Duodenal mucosa (tissue), 2 donors: ENCODE measurements at regions not wholly inside any gene's neighbourhood (a gene's known extent, or its start where the extent isn't known, plus 50 kb on each side); places are given as distances from the start of the nearest gene placed in this dataset.

Experiments
- H3K27ac ChIP-seq: one replicate; pipeline ENCODE4 v1.7.0; 2013; ENCODE audit warnings: low read depth, low read length
- H3K27me3 ChIP-seq, 2 donors: one replicate each; pipeline ENCODE4 v1.7.0; 2013; ENCODE audit warnings: low read length in 2 of 2, control low read depth in 1 of 2; ENCODE audit not compliant: insufficient read depth in 2 of 2, control insufficient read depth in 1 of 2
- H3K36me3 ChIP-seq, 2 donors: one replicate each; pipeline ENCODE4 v1.7.0; 2013; ENCODE audit warnings: low read length in 2 of 2, control low read depth in 1 of 2; ENCODE audit not compliant: insufficient read depth in 2 of 2, control insufficient read depth in 1 of 2
- H3K4me1 ChIP-seq, 2 donors: one replicate each; pipeline ENCODE4 v1.7.0; 2013; ENCODE audit warnings: low read length in 2 of 2, control low read depth in 1 of 2; ENCODE audit not compliant: insufficient read depth in 2 of 2, control insufficient read depth in 1 of 2
- H3K4me3 ChIP-seq, 2 donors: one replicate each; pipeline ENCODE4 v1.7.0; 2013; ENCODE audit warnings: low read length in 2 of 2, low read depth in 1 of 2
- H3K9ac ChIP-seq, 2 donors: one replicate each; pipeline ENCODE4 v1.7.0; 2013; ENCODE audit warnings: low read length in 2 of 2, low read depth in 1 of 2
- H3K9me3 ChIP-seq, 2 donors: one replicate each; pipeline ENCODE4 v1.7.0; 2013; ENCODE audit warnings: low read length in 2 of 2, control low read depth in 1 of 2; ENCODE audit not compliant: control insufficient read depth in 1 of 2

DNA sequence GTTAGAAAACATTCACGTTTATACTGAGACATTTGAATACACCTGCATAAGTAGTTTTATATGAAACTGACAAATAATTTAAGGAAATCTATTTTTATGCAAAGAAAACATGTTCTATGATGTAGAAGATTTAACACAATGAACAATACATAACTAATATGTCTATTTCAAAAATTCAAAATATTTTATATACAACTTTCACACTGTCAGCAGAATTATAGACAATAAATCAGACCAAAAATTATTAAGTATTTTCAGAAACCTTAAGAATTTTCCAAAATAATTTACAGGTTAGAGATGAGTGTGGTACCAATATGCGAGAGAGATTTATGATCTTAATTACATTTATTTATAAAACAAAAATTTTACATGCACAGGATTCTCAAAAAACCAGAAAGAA lies 1561.0 kb upstream of the ZEB2 start:
- no peaks in the 10 kb centered on the region for H3K27me3 ChIP-seq
- no peak overlapping the region for H3K4me3 ChIP-seq
- H3K9ac ChIP-seq = no peak overlapping the region
- no peak overlapping the region for H3K27ac ChIP-seq
- H3K9me3 ChIP-seq = no peaks in the 10 kb centered on the region
- no peaks in the 10 kb centered on the region for H3K36me3 ChIP-seq
- no peaks in the 10 kb centered on the region for H3K4me1 ChIP-seq

DNA sequence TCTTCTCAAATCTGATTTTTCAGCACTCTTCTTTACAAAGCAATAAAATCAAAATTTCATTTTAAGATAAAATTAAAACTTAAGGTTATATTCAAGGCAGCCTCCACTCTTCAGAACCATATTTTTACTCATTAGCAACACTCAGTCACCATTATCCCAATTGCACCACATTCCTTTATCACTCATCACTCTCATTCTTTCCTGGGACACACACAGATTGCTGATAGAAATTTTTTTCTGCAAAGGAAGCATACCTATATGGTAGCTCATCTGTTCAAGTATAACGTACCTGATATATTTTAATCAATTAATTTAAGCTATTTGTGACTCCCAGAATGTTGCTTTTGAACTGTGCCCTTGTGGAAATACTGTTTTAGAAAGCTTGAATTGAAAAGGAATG lies 1559.3 kb upstream of the ZEB2 start:
- Histone ChIP-seq H3K27me3 (no peaks in the 10 kb centered on the region), H3K9ac (no peak overlapping the region), H3K9me3 (no peaks in the 10 kb centered on the region), H3K36me3 (no peaks in the 10 kb centered on the region), H3K4me3 (no peak overlapping the region), H3K4me1 (no peaks in the 10 kb centered on the region), H3K27ac (no peak overlapping the region)

DNA sequence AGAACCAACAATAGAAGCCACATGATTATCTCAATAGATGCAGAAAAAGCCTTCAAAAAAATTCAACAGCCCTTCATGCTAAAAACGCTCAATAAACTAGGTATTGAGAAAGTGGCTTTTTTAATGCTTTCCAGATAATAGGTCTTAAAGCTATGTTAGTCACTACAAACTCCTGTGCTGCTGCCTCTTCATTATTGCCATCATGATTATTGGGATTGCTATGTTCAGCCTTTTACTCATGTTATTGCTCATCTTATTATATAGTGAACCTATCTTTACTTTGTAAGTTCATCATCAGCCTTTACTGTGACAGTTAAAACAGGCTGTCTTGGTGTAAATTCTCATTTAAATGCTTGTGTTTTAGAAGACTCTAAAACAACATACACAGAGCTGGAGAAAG lies 1557.2 kb upstream of the ZEB2 start:
- Histone ChIP-seq H3K27ac (no peak overlapping the region), H3K4me3 (no peak overlapping the region), H3K36me3 (no peaks in the 10 kb centered on the region), H3K9ac (no peak overlapping the region), H3K4me1 (no peaks in the 10 kb centered on the region), H3K27me3 (no peaks in the 10 kb centered on the region), H3K9me3 (no peaks in the 10 kb centered on the region)

DNA sequence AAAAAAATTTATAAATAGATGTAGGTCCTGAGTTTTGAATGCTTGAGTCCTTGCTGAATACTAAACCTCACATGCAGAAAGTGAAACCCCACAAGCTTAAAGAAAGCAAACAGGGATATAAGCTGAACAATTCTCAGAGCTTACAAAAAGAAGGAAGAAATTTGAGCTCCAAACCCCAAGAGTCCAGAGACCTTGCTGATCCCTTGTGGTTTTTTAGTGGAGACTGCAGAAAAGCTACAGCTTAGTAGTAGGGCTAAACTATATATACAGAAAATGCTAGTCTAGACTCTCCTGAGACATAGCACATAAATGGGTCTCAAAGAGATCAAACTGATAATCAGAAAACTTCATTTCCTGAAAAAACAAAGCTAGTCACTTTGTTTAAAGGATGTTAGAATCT lies 1548.1 kb upstream of the ZEB2 start:
- Histone ChIP-seq H3K27me3 (no peaks in the 10 kb centered on the region), H3K4me1 (no peaks in the 10 kb centered on the region), H3K9me3 (no peaks in the 10 kb centered on the region)

DNA sequence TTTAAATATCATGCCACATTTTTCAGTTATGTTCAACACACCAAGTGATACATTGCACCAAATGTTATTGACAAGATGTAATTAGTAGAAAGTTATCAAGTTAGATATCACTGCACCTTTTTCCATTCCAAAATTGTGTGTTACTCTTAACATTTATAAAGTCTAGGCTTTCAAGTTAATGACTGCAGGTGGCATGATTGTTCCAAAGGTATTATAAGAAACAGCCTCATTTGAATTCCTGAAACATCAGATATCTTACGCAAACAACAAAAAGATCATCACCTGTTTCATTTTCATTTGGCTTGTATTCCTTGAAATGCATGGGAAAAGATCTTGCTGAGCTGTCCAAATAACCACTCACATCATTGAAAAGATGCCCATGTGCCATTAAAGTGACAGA lies 1528.2 kb upstream of the ZEB2 start:
- no peak overlapping the region for H3K27ac ChIP-seq
- H3K27me3 ChIP-seq = no peaks in the 10 kb centered on the region
- H3K9me3 ChIP-seq = peaks cover under 1 to 1% of the 10 kb centered on the region in 2 donors
- H3K36me3 ChIP-seq = no peaks in the 10 kb centered on the region
- H3K4me1 ChIP-seq = no peaks in the 10 kb centered on the region
- H3K4me3 ChIP-seq = no peak overlapping the region
- H3K9ac ChIP-seq = no peak overlapping the region

More for the DNA sequence above, 1548.1 kb upstream of the ZEB2 start:
- Histone ChIP-seq H3K9ac (no peak overlapping the region), H3K27ac (no peak overlapping the region), H3K36me3 (no peaks in the 10 kb centered on the region), H3K4me3 (no peak overlapping the region)

DNA sequence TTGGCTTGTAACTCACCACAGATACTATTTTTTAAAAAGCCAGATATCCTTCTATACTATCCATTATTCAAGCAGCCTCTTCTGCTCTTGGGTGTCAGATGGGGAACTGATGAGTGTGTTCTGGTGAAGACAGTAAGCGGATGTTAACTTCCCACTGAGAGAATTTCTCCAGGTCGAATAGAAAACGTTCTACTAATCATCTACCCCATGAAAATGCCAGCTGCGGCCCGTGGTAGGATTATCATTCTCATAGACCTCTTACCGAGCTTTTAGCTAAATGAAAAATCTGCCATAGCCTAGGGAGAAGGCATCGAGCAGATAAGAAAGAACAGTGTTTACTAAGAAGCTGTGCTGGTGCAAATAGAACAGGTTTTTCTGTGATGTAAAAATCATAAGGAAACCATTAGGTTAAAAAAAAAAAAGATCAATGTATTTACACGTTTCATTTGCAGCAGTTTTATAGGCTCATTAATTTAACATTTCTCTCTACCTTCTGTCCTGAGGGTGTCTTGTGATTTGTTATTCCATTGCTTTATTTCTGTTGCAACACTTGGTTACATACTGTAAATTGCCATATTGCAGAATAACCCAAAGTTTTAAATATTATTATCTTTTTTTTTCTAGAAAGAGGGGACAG lies 1521.5 kb upstream of the ZEB2 start:
- no peak overlapping the region for H3K4me3 ChIP-seq
- no peak overlapping the region for H3K9ac ChIP-seq
- H3K9me3 ChIP-seq = no peaks in the 10 kb centered on the region
- no peaks in the 10 kb centered on the region for H3K27me3 ChIP-seq
- no peaks in the 10 kb centered on the region for H3K4me1 ChIP-seq
- H3K36me3 ChIP-seq = no peaks in the 10 kb centered on the region
- H3K27ac ChIP-seq = no peak overlapping the region

DNA sequence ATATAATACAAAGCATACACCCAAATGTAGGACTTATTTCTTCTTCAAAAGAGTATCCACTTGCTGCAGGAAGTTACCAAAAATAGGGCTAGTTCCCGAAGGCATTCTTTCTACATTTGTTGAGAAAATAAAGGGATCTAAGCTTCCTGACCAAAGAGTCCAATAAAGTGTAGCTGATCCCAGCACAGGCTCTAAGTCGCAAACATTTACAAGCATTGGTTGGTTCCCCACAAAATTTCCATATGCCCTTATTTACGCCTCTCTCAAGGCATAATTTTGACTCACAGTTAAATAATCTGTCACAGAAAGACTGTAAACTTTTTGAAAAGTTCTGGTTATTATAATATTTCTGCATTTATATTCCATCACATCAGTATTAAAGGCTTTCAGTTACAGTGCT lies 1520.1 kb upstream of the ZEB2 start:
- Histone ChIP-seq H3K36me3 (no peaks in the 10 kb centered on the region), H3K9me3 (no peaks in the 10 kb centered on the region), H3K4me3 (no peak overlapping the region), H3K27ac (no peak overlapping the region), H3K9ac (no peak overlapping the region), H3K27me3 (no peaks in the 10 kb centered on the region), H3K4me1 (no peaks in the 10 kb centered on the region)

DNA sequence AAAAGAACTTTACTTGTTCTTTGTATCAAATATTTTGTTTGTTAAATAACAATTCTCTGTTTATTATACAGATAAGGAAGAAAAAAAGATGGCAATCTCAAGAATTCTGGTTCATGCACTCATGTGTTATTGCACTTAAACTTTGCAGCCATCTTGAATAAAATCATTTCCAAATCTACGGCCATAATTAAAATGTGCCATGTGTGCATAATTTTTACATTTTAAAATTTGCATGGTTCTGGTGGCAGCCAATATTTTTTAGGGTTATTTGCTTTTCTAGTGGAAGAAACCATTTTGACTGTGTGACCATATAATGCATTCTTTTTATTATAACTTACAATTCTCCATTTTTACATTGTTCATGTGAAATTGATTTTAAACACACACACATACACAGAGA lies 1518.1 kb upstream of the ZEB2 start:
- H3K4me1 ChIP-seq = no peaks in the 10 kb centered on the region
- H3K27me3 ChIP-seq = no peaks in the 10 kb centered on the region
- no peak overlapping the region for H3K9ac ChIP-seq
- H3K9me3 ChIP-seq = no peaks in the 10 kb centered on the region
- no peak overlapping the region for H3K4me3 ChIP-seq
- no peak overlapping the region for H3K27ac ChIP-seq
- no peaks in the 10 kb centered on the region for H3K36me3 ChIP-seq

DNA sequence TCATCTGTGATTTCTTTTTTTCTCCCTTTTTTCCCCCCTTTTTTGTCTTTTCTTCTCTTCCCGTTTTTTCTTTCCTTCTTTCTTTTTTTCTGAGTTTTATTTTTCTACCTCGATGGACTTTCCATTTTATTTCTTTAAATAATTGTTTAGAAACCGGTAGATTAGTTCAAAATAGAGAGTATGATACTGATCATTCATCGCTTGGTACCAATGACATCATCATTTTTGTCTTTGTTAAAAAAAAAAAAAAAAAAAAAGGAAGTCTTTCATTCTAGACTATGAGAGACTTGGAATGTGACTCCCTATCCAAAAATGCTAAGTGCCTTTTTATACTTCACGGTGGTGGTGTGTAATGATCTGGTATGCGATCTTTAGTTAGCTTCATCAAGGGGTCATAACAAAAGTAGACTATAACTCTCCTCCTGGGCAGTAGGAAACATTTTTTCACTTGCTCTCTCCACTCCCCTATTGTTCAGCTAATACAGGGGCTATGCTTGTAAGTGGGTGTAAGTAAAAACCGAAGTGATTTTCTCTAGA lies 1517.5 kb upstream of the ZEB2 start:
- Histone ChIP-seq H3K9me3 (no peaks in the 10 kb centered on the region), H3K9ac (no peak overlapping the region), H3K4me3 (no peak overlapping the region), H3K36me3 (no peaks in the 10 kb centered on the region), H3K4me1 (no peaks in the 10 kb centered on the region), H3K27ac (no peak overlapping the region), H3K27me3 (no peaks in the 10 kb centered on the region)

DNA sequence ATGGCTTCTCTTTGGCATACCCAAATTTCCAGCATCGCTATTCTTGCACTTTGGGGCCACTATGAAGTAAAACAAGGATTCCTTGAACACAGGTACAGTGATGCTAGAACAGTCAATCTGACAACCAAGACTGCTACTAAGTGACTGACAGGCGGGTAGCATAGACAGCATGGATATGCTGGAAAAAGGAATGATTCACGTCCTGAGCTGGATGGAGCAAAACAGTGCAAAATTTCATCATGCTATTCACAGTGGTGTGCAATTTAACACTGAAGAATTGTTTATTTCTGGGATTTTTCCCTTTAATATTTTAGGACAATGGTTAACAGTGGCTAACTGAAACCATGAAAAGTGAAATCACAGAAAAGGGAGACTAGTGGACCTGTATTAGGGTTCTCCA lies 1511.2 kb upstream of the ZEB2 start:
- Histone ChIP-seq H3K9me3 (no peaks in the 10 kb centered on the region), H3K4me3 (no peak overlapping the region), H3K36me3 (no peaks in the 10 kb centered on the region), H3K27ac (no peak overlapping the region), H3K27me3 (no peaks in the 10 kb centered on the region), H3K9ac (no peak overlapping the region), H3K4me1 (no peaks in the 10 kb centered on the region)

DNA sequence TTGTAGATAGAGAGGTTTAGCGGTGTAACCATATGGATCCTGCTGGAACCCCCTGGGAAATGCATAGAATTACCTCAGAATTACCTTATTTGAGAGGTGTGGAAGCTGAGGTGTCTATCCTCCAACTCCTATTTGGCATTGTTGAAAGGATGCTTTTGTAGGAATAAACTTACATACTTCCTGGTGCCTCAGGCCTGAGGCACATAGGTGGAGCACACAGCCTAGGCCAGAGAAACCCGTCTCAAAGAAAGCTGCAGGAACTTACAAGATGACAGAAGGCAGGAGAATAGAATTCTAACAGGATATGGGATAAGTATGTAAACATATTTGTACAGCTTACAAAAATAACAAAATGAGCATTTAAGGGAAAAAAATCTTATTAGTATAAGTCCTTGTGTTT lies 1507.2 kb upstream of the ZEB2 start:
- H3K36me3 ChIP-seq = no peaks in the 10 kb centered on the region

More for the DNA sequence above, 1507.2 kb upstream of the ZEB2 start:
- H3K27me3 ChIP-seq = no peaks in the 10 kb centered on the region
- no peak overlapping the region for H3K27ac ChIP-seq
- no peak overlapping the region for H3K9ac ChIP-seq
- H3K4me3 ChIP-seq = no peak overlapping the region
- no peaks in the 10 kb centered on the region for H3K9me3 ChIP-seq
- H3K4me1 ChIP-seq = no peaks in the 10 kb centered on the region
